GM23248 (cell line): ENCODE measurements at regions not wholly inside any gene's neighbourhood (a gene's known extent, or its start where the extent isn't known, plus 50 kb on each side); places are given as distances from the start of the nearest gene placed in this dataset.

Experiments
- DNase-seq: peaks from one replicate; pipeline ENCODE4 v3.0.0-alpha.2; 2015
- H2AFZ ChIP-seq: fragments of 200-600 bp; sonication (generic); 2 replicates; pipeline ENCODE4 v1.6.1; 2016; ENCODE audit warnings: antibody characterized with exemption
- H3F3A ChIP-seq: fragments of 200-600 bp; sonication (generic); 2 replicates; pipeline ENCODE4 v1.6.1; 2016; ENCODE audit warnings: mild to moderate bottlenecking, antibody characterized with exemption, mixed run types; ENCODE audit not compliant: insufficient read depth
- H3K27ac ChIP-seq: fragments of 200-600 bp; sonication (generic); 2 replicates; pipeline ENCODE4 v1.5.1; 2016; ENCODE audit warnings: mild to moderate bottlenecking
- H3K27me3 ChIP-seq: fragments of 200-600 bp; sonication (generic); replicated peaks from 2 replicates; pipeline ENCODE4 v1.6.1; 2016; ENCODE audit warnings: mild to moderate bottlenecking; ENCODE audit not compliant: insufficient read depth
- H3K36me3 ChIP-seq: fragments of 200-600 bp; sonication (generic); 2 replicates; pipeline ENCODE4 v1.6.1; 2016; ENCODE audit warnings: low read depth, mild to moderate bottlenecking
- H3K4me1 ChIP-seq: fragments of 200-600 bp; sonication (generic); 2 replicates; pipeline ENCODE4 v1.6.1; 2016; ENCODE audit warnings: mild to moderate bottlenecking; ENCODE audit not compliant: insufficient read depth
- H3K4me2 ChIP-seq: fragments of 200-600 bp; sonication (generic); one replicate; pipeline ENCODE4 v1.6.1; 2016; ENCODE audit warnings: mild to moderate bottlenecking; ENCODE audit not compliant: unreplicated experiment
- H3K4me3 ChIP-seq: fragments of 200-600 bp; sonication (generic); 2 replicates; pipeline ENCODE4 v1.5.1; 2016; ENCODE audit warnings: mild to moderate bottlenecking
- H3K79me2 ChIP-seq: fragments of 200-600 bp; sonication (generic); 2 replicates; pipeline ENCODE4 v1.6.1; 2016; ENCODE audit warnings: mild to moderate bottlenecking; ENCODE audit not compliant: insufficient read depth
- H3K9ac ChIP-seq: fragments of 200-600 bp; sonication (generic); 2 replicates; pipeline ENCODE4 v1.6.1; 2016; ENCODE audit warnings: mild to moderate bottlenecking
- H3K9me2 ChIP-seq: fragments of 200-600 bp; sonication (generic); 2 replicates; pipeline ENCODE4 v1.6.1; 2016; ENCODE audit warnings: mixed run types, mild to moderate bottlenecking, moderate library complexity; ENCODE audit not compliant: insufficient read depth
- H3K9me3 ChIP-seq: fragments of 200-600 bp; sonication (generic); one replicate; pipeline ENCODE4 v1.6.1; 2017; ENCODE audit warnings: low read depth
- H4K20me1 ChIP-seq: fragments of 200-600 bp; sonication (generic); 2 replicates; pipeline ENCODE4 v1.6.0; 2016; ENCODE audit not compliant: insufficient read depth
- EZH2 ChIP-seq: fragments of 200-600 bp; sonication (generic); IDR thresholded peaks from 2 replicates; pipeline ENCODE4 v1.6.1; 2018; ENCODE audit warnings: antibody characterized with exemption, mild to moderate bottlenecking; ENCODE audit not compliant: insufficient read depth, poor library complexity, severe bottlenecking
- EZH2phosphoT487 ChIP-seq: fragments of 200-600 bp; sonication (generic); IDR thresholded peaks from 2 replicates; pipeline ENCODE4 v1.6.1; 2018; ENCODE audit warnings: antibody characterized with exemption, moderate library complexity, mild to moderate bottlenecking, low read depth; ENCODE audit not compliant: insufficient read depth
- WGBS, 2 experiments: methylation state at CpG; one replicate each; pipeline ENCODE4 v1.1.6; 2015 to 2017; ENCODE audit warnings: low lambda C conversion rate in 2 of 2, low coverage in 1 of 2; ENCODE audit errors: missing lambda C conversion rate in 2 of 2; 5-methylcytosine and 5-hydroxymethylcytosine counted together
- in situ Hi-C: fragments of 300-500 bp; cut with MboI; formaldehyde crosslinking; loops from 2 replicates; pipeline ENCODE4 v1.15.0; 2020

- Histone ChIP-seq H3K4me2 (no peak overlapping the region), H3K9me3 (no peaks in the 10 kb centered on the region), H3K4me3 (no peak overlapping the region), H3K36me3 (no peaks in the 10 kb centered on the region), H3K27me3 (no peaks in the 10 kb centered on the region), H3K9ac (no peak overlapping the region), H3K79me2 (no peaks in the 10 kb centered on the region), H3K27ac (no peak overlapping the region), H3F3A (no peaks in the 10 kb centered on the region), H3K9me2 (no peaks in the 10 kb centered on the region), H3K4me1 (no peaks in the 10 kb centered on the region), H4K20me1 (no peaks in the 10 kb centered on the region), H2AFZ (no peak overlapping the region)
- in situ Hi-C loops, result no loop called here
- TF ChIP-seq EZH2 (no peak), EZH2phosphoT487 (no peak)
- 10 to 15% methylated on average over 2 of the region's 2 CpGs for WGBS, 2 experiments
- DNase-seq, result no peak
Observed at GRCh38 chr2:16375351-16375750, 290.3 kb downstream of the CYRIA start.

- Histone ChIP-seq H3K4me1 (no peaks in the 10 kb centered on the region), H3K36me3 (no peaks in the 10 kb centered on the region), H3K4me2 (no peak overlapping the region), H3K9ac (no peak overlapping the region), H2AFZ (no peak overlapping the region), H3K9me2 (no peaks in the 10 kb centered on the region), H3K9me3 (no peaks in the 10 kb centered on the region), H3K27me3 (no peaks in the 10 kb centered on the region), H3K4me3 (no peak overlapping the region), H3F3A (no peaks in the 10 kb centered on the region), H3K27ac (no peak overlapping the region), H3K79me2 (no peaks in the 10 kb centered on the region), H4K20me1 (no peaks in the 10 kb centered on the region)
- WGBS, 2 experiments, result 28 to 29% methylated on average over 6 of the region's 6 CpGs
- in situ Hi-C loops, result no loop called here
- DNase-seq, result no peak
- TF ChIP-seq EZH2phosphoT487, result no peak
- no peak for TF ChIP-seq EZH2
Observed at GRCh38 chr2:16374671-16375070, 291.0 kb downstream of the CYRIA start.

GRCh38 chr2:16373341-16373740, 292.3 kb downstream of the CYRIA start:
- Histone ChIP-seq H3K9ac (no peak overlapping the region), H2AFZ (no peak overlapping the region), H3K36me3 (no peaks in the 10 kb centered on the region), H3K9me3 (no peaks in the 10 kb centered on the region), H3K4me1 (no peaks in the 10 kb centered on the region), H3K27me3 (no peaks in the 10 kb centered on the region), H3F3A (no peaks in the 10 kb centered on the region), H4K20me1 (no peaks in the 10 kb centered on the region), H3K27ac (no peak overlapping the region), H3K79me2 (no peaks in the 10 kb centered on the region), H3K4me3 (no peak overlapping the region), H3K4me2 (no peak overlapping the region), H3K9me2 (no peaks in the 10 kb centered on the region)
- in situ Hi-C loops, result no loop called here
- 26 to 52% methylated on average over 1 of the region's 1 CpG for whole genome bisulfite sequencing, 2 experiments
- DNase-seq, result no peak
- TF ChIP-seq EZH2phosphoT487 (no peak), EZH2 (no peak)

- no peak for DNase-seq
- Histone ChIP-seq H2AFZ (no peak overlapping the region), H3K4me2 (no peak overlapping the region), H3K9ac (no peak overlapping the region), H3K4me1 (no peaks in the 10 kb centered on the region), H3K27me3 (no peaks in the 10 kb centered on the region), H3F3A (no peaks in the 10 kb centered on the region), H4K20me1 (no peaks in the 10 kb centered on the region), H3K9me2 (no peaks in the 10 kb centered on the region), H3K9me3 (no peaks in the 10 kb centered on the region), H3K36me3 (no peaks in the 10 kb centered on the region), H3K79me2 (no peaks in the 10 kb centered on the region), H3K4me3 (no peak overlapping the region), H3K27ac (no peak overlapping the region)
- WGBS, 2 experiments, result 53 to 63% methylated on average over 6 of the region's 6 CpGs
- TF ChIP-seq EZH2phosphoT487, result no peak
- no peak for TF ChIP-seq EZH2
- in situ Hi-C loops, result no loop called here
Observed at GRCh38 chr2:16371751-16372150, 293.9 kb downstream of the CYRIA start.

- in situ Hi-C loops, result no loop called here
Observed at GRCh38 chr2:16368951-16369350, 296.7 kb downstream of the CYRIA start.

More at GRCh38 chr2:16368951-16369350, 296.7 kb downstream of the CYRIA start:
- no peak for DNase-seq
- H3K9me3 ChIP-seq, result no peaks in the 10 kb centered on the region
- H2AFZ ChIP-seq, result no peak overlapping the region
- no peaks in the 10 kb centered on the region for H3K36me3 ChIP-seq
- H3K9ac ChIP-seq, result no peak overlapping the region
- 42 to 49% methylated on average over 7 of the region's 7 CpGs for WGBS, 2 experiments
- no peak overlapping the region for H3K27ac ChIP-seq
- no peaks in the 10 kb centered on the region for H3F3A ChIP-seq
- H3K4me3 ChIP-seq, result no peak overlapping the region
- no peaks in the 10 kb centered on the region for H4K20me1 ChIP-seq
- no peak for TF ChIP-seq EZH2
- no peak for TF ChIP-seq EZH2phosphoT487
- no peaks in the 10 kb centered on the region for H3K4me1 ChIP-seq
- H3K79me2 ChIP-seq, result no peaks in the 10 kb centered on the region
- no peak overlapping the region for H3K4me2 ChIP-seq
- no peaks in the 10 kb centered on the region for H3K9me2 ChIP-seq
- no peaks in the 10 kb centered on the region for H3K27me3 ChIP-seq
